IMR-90 (cell line): ENCODE measurements at regions not wholly inside any gene's neighbourhood (a gene's known extent, or its start where the extent isn't known, plus 50 kb on each side); places are given as distances from the start of the nearest gene placed in this dataset.

Source experiments
- ATAC-seq: fragments of 200-7000 bp; cut with Tn5 transposase; 2 replicates; pipeline ENCODE4 v1.9.1; 2020; ENCODE audit warnings: low read depth, mild to moderate bottlenecking, moderate library complexity
- BruUV-seq: library from RNA; stranded (reverse); fragments of 400-500 nt; replicated peaks from 2 replicates; lab custom pipeline; 2021; lab: Mats Ljungman, UMichigan
- CTCF ChIA-PET: fragments of 300-600 bp; formaldehyde crosslinking; extraction: SDS; loops from one replicate; lab custom pipeline; 2021; ENCODE audit warnings: antibody characterized with exemption; lab: Yijun Ruan, JAX
- POLR2A ChIA-PET: fragments of 300-600 bp; sonication (Branson Sonifier 250); formaldehyde crosslinking; loops from one replicate; lab custom pipeline; 2022; ENCODE audit warnings: antibody characterized with exemption; ENCODE audit not compliant: unreplicated experiment; lab: Charles Lee
- DNase-seq: peaks from one replicate; pipeline ENCODE4 v3.0.0; 2013
- H2AFZ ChIP-seq: replicated peaks from 2 replicates; pipeline ENCODE3; 2013; ENCODE audit warnings: low read length, mild to moderate bottlenecking; ENCODE audit not compliant: poor library complexity
- H2AK5ac ChIP-seq: 2 replicates; pipeline ENCODE4 v1.6.1; 2013; ENCODE audit warnings: low read depth, low read length, inconsistent platforms
- H2AK9ac ChIP-seq: replicated peaks from 2 replicates; pipeline ENCODE3; 2013; ENCODE audit warnings: mild to moderate bottlenecking, low read depth, low read length, moderate library complexity; ENCODE audit not compliant: poor library complexity
- H2BK120ac ChIP-seq: 2 replicates; pipeline ENCODE4 v1.6.1; 2013; ENCODE audit warnings: low read depth, low read length, inconsistent platforms
- H2BK15ac ChIP-seq: 3 replicates; pipeline ENCODE4 v1.6.1; 2013; ENCODE audit warnings: low read depth, low read length, inconsistent platforms
- H2BK20ac ChIP-seq: 2 replicates; pipeline ENCODE4 v1.6.1; 2013; ENCODE audit warnings: low read depth, mild to moderate bottlenecking, inconsistent platforms, low read length, moderate library complexity
- H2BK5ac ChIP-seq: 2 replicates; pipeline ENCODE4 v1.6.1; 2013; ENCODE audit warnings: mild to moderate bottlenecking, low read depth, low read length, inconsistent platforms; ENCODE audit not compliant: poor library complexity, severe bottlenecking
- H3K14ac ChIP-seq: replicated peaks from 2 replicates; pipeline ENCODE4 v1.6.1; 2013; ENCODE audit warnings: low read depth, low read length, inconsistent platforms
- H3K18ac ChIP-seq: 2 replicates; pipeline ENCODE4 v1.6.1; 2013; ENCODE audit warnings: low read depth, low read length, control low read depth
- H3K23ac ChIP-seq: 2 replicates; pipeline ENCODE4 v1.6.1; 2013; ENCODE audit warnings: low read depth, low read length, inconsistent platforms
- H3K27ac ChIP-seq: 2 replicates; pipeline ENCODE4 v1.5.1; 2013; ENCODE audit warnings: mild to moderate bottlenecking, control low read depth, low read length; ENCODE audit not compliant: insufficient read depth
- H3K27me3 ChIP-seq: 2 replicates; pipeline ENCODE4 v1.6.1; 2013; ENCODE audit warnings: low read length; ENCODE audit not compliant: control insufficient read depth, insufficient read depth
- H3K36me3 ChIP-seq: 2 replicates; pipeline ENCODE4 v1.6.1; 2013; ENCODE audit warnings: low read length, mixed read lengths; ENCODE audit not compliant: control insufficient read depth, insufficient read depth
- H3K4ac ChIP-seq: 2 replicates; pipeline ENCODE4 v1.6.1; 2013; ENCODE audit warnings: low read depth, low read length, inconsistent platforms
- H3K4me1 ChIP-seq: 2 replicates; pipeline ENCODE4 v1.6.1; 2013; ENCODE audit warnings: low read length, mixed read lengths; ENCODE audit not compliant: control insufficient read depth, insufficient read depth
- H3K4me2 ChIP-seq: 2 replicates; pipeline ENCODE4 v1.6.1; 2013; ENCODE audit warnings: low read depth, mild to moderate bottlenecking, control low read depth, low read length, moderate library complexity
- H3K4me3 ChIP-seq: 2 replicates; pipeline ENCODE4 v1.5.1; 2013; ENCODE audit warnings: low read depth, mild to moderate bottlenecking, control low read depth, low read length, moderate library complexity; ENCODE audit not compliant: insufficient read depth
- H3K56ac ChIP-seq: 2 replicates; pipeline ENCODE4 v1.6.1; 2013; ENCODE audit warnings: low read length, inconsistent platforms; ENCODE audit not compliant: insufficient read depth; ENCODE audit errors: extremely low read depth
- H3K79me1 ChIP-seq, 2 experiments: 2 replicates each; pipeline ENCODE4 v1.6.1; 2013; ENCODE audit warnings: low read length in 2 of 2, inconsistent platforms in 1 of 2, low read depth in 1 of 2
- H3K9ac ChIP-seq: 2 replicates; pipeline ENCODE4 v1.6.1; 2013; ENCODE audit warnings: low read depth, low read length, control low read depth
- H3K9me1 ChIP-seq: 2 replicates; pipeline ENCODE4 v1.6.1; 2013; ENCODE audit warnings: low read length, inconsistent platforms; ENCODE audit not compliant: insufficient read depth
- H3K9me3 ChIP-seq: 2 replicates; pipeline ENCODE4 v1.6.1; 2013; ENCODE audit warnings: low read length; ENCODE audit not compliant: control insufficient read depth, insufficient read depth
- H4K20me1 ChIP-seq: 2 replicates; pipeline ENCODE4 v1.6.1; 2013; ENCODE audit warnings: low read length, inconsistent platforms; ENCODE audit not compliant: insufficient read depth
- H4K5ac ChIP-seq: 2 replicates; pipeline ENCODE4 v1.6.1; 2013; ENCODE audit warnings: mild to moderate bottlenecking, low read depth, low read length, control low read depth
- H4K8ac ChIP-seq, 2 experiments: 2 replicates each; pipeline ENCODE4 v1.6.1; 2013; ENCODE audit warnings: low read depth in 2 of 2, low read length in 2 of 2, control low read depth in 1 of 2, inconsistent platforms in 1 of 2
- H4K91ac ChIP-seq: 2 replicates; pipeline ENCODE4 v1.6.1; 2013; ENCODE audit warnings: low read depth, low read length, inconsistent platforms; ENCODE audit not compliant: insufficient read depth
- CHD1 ChIP-seq: IDR thresholded peaks from 2 replicates; pipeline ENCODE4 v1.6.1; 2012; ENCODE audit warnings: low read depth, low read length, improper control_type of control experiment
- WGBS, 2 experiments: methylation state at CpG; one replicate each; pipeline versions ENCODE4 v1.1.5 to v1.1.7; 2013; ENCODE audit warnings: missing lambda C conversion rate in 2 of 2; ENCODE audit not compliant: insufficient read length in 1 of 2; ENCODE audit errors: extremely low coverage in 2 of 2; 5-methylcytosine and 5-hydroxymethylcytosine counted together
- dilution Hi-C: fragments of 300-500 bp; cut with HindIII; formaldehyde crosslinking; loops from one replicate; pipeline ENCODE4 v1.14.3; 2018; ENCODE audit warnings: low sequenced_read_pairs; ENCODE audit not compliant: unreplicated experiment
- in situ Hi-C: fragments of 300-500 bp; cut with MboI; formaldehyde crosslinking; loops from 3 replicates; pipeline ENCODE4 v1.14.3; 2019; ENCODE audit warnings: low sequenced_read_pairs, inconsistent platforms, mixed read lengths
- intact Hi-C: fragments of 100-400 bp; cut with micrococcal nuclease; formaldehyde crosslinking; loops from 2 replicates; pipeline ENCODE4 v1.10.0; 2022
- TF ChIP-seq, protein P1 (sequence below): conservative IDR thresholded peaks from 2 replicates; pipeline ENCODE4 v1.5.1; 2012; ENCODE audit warnings: mild to moderate bottlenecking, low read depth, low read length, improper control_type of control experiment

GRCh38 chr1:79777481-79778219 is 771.1 kb upstream of the ADGRL4 start:
- ATAC-seq (no peak), DNase-seq (no peak)
- Histone ChIP-seq H4K91ac (no peak overlapping the region), H3K14ac (no peak overlapping the region), H3K27me3 (no peaks in the 10 kb centered on the region), H3K4ac (no peak overlapping the region), H2AFZ (no peak overlapping the region), H3K79me1 (no peaks in the 10 kb centered on the region), H4K8ac (no peak overlapping the region), H4K5ac (no peak overlapping the region), H3K4me3 (no peak overlapping the region), H3K9me3 (no peaks in the 10 kb centered on the region), H2AK9ac (no peak overlapping the region), H3K23ac (no peak overlapping the region), H3K27ac (no peak overlapping the region), H2AK5ac (no peak overlapping the region), H2BK15ac (no peak overlapping the region), H3K4me2 (no peak overlapping the region), H3K36me3 (no peaks in the 10 kb centered on the region), H3K9me1 (no peaks in the 10 kb centered on the region), H3K4me1 (no peaks in the 10 kb centered on the region), H3K9ac (no peak overlapping the region), H4K20me1 (no peaks in the 10 kb centered on the region), H3K56ac (no peak overlapping the region), H2BK5ac (no peak overlapping the region), H2BK120ac (no peak overlapping the region), H3K18ac (no peak overlapping the region), H2BK20ac (no peak overlapping the region)
- BruUV-seq: no TSS peak
- in situ Hi-C loops (no loop called here), dilution Hi-C loops (no loop called here), intact Hi-C loops (no loop called here)
- no CpG with 5 or more reads among the region's 2 CpGs for WGBS, 2 experiments
- TF ChIP-seq CHD1: no peak
- TF ChIP-seq, protein P1, sequence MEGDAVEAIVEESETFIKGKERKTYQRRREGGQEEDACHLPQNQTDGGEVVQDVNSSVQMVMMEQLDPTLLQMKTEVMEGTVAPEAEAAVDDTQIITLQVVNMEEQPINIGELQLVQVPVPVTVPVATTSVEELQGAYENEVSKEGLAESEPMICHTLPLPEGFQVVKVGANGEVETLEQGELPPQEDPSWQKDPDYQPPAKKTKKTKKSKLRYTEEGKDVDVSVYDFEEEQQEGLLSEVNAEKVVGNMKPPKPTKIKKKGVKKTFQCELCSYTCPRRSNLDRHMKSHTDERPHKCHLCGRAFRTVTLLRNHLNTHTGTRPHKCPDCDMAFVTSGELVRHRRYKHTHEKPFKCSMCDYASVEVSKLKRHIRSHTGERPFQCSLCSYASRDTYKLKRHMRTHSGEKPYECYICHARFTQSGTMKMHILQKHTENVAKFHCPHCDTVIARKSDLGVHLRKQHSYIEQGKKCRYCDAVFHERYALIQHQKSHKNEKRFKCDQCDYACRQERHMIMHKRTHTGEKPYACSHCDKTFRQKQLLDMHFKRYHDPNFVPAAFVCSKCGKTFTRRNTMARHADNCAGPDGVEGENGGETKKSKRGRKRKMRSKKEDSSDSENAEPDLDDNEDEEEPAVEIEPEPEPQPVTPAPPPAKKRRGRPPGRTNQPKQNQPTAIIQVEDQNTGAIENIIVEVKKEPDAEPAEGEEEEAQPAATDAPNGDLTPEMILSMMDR: no peak
- ChIA-PET CTCF (no interaction called here), POLR2A (no interaction called here)
